Body of pancreas (tissue), 4 donors: ENCODE measurements at regions not wholly inside any gene's neighbourhood (a gene's known extent, or its start where the extent isn't known, plus 50 kb on each side); places are given as distances from the start of the nearest gene placed in this dataset.

Source experiments
- CTCF ChIP-seq, 7 experiments: fragments of 450-650 bp in 4 of 7; fragments of 200-600 bp in 3 of 7; sonication (generic) in 3 of 7; IDR thresholded peaks; one replicate each; pipeline ENCODE4 v1.5.1; 2016 to 2019; ENCODE audit warnings: antibody characterized with exemption in 7 of 7
- POLR2A ChIP-seq, 3 donors: fragments of 450-650 bp; IDR thresholded peaks; one replicate each; pipeline ENCODE4 v1.6.1; 2016; ENCODE audit warnings: antibody characterized with exemption in 3 of 3, mild to moderate bottlenecking in 2 of 3

- TF ChIP-seq CTCF (IDR thresholded peaks at IDR 0.05) (no peak), POLR2A (IDR thresholded peaks at IDR 0.05) (no peak)
Observed at GRCh38 chr10:105729428-105729827, 1088.3 kb downstream of the SORCS3 start.
